ENCODE measurements at regions not wholly inside any gene's neighbourhood (a gene's known extent, or its start where the extent isn't known, plus 50 kb on each side); places are given as distances from the start of the nearest gene placed in this dataset.
"Not testable (repeated sequence)": the region's sequence is repeated elsewhere in the genome, so short reads cannot be mapped to it uniquely, and the experiment has no call there.

DNA sequence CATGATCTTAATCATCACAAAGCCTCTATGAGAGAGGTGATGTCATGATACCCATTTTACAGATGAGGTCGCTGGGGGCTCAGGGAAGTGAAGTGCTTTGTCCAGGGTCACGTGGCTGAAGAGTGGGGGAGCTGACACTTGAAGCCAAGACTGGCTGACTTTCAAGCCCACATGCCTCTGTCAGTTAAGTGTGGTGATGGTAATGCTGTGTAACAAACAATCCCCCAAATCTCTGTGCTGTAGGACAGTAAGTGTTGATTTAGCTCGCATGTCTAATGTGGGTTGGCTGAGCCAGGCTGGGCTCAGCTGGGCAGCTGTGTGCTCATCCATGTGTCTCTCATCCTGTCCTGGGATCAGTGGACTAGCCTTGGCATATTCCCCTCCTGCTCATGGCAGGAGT, 87.1 kb upstream of the GRK3 start:
- Mint-ChIP-seq H3K4me1 (peaks cover 7% of the 10 kb centered on the region), H3K27me3 (ENCODE audit: low read depth) (no peaks in the 10 kb centered on the region), H3K4me3 (no peak overlapping the region), H3K36me3 (ENCODE audit: low read depth) (peaks cover 50% of the 10 kb centered on the region), H3K9me3 (peaks cover 7% of the 10 kb centered on the region), H3K27ac (ENCODE audit: unreplicated experiment) (peak overlapping the region; percentile 47)
- TF ChIP-seq, protein P1, sequence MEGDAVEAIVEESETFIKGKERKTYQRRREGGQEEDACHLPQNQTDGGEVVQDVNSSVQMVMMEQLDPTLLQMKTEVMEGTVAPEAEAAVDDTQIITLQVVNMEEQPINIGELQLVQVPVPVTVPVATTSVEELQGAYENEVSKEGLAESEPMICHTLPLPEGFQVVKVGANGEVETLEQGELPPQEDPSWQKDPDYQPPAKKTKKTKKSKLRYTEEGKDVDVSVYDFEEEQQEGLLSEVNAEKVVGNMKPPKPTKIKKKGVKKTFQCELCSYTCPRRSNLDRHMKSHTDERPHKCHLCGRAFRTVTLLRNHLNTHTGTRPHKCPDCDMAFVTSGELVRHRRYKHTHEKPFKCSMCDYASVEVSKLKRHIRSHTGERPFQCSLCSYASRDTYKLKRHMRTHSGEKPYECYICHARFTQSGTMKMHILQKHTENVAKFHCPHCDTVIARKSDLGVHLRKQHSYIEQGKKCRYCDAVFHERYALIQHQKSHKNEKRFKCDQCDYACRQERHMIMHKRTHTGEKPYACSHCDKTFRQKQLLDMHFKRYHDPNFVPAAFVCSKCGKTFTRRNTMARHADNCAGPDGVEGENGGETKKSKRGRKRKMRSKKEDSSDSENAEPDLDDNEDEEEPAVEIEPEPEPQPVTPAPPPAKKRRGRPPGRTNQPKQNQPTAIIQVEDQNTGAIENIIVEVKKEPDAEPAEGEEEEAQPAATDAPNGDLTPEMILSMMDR (conservative IDR thresholded peaks at IDR 0.05) = no peak
- no peak for DNase-seq (ENCODE audit: low read depth, low spot score)

DNA sequence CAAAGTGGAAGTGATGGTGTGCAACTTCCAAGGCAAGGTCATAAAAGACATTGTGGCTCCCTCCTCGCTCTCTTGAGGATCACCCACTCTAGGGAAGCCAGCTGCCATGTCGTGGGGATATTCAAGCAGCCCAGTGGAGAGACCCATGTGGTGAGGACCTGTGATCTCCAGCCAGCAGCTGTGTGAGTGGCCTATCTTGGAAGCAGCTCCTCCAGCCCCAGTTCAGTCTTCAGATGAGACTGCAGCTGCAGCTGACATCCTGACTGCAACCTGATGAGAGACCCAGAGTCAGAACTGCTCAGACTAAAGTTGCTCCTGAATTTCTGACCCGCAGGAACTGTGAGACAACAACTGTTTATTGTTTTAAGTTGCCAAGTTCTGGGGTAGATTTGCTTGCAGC, 86.4 kb upstream of the GRK3 start:
- DNase-seq (ENCODE audit: low read depth, low spot score) = no peak
- H3K36me3 Mint-ChIP-seq (ENCODE audit: low read depth) = peaks cover 53% of the 10 kb centered on the region

DNA sequence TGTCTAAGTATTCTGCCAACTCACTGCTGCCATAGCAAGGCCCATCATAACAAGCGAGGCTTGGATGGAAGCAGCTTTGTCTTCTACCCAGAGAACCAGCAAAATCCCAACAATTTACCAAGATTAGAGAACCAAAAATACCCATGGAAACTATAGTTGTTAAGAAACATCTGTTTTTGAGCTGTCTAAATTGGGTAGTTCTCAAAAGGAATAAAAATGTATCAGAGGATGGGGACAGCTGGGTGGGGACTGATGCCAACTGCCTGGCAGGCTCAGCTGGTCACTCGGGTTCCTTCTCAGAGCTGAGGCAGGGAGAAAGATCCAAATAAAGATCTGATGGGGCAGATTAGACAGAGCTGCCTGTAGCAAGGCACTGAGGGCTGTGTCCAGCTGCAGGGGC, 85.9 kb upstream of the GRK3 start:
- Mint-ChIP-seq H3K27ac (ENCODE audit: unreplicated experiment) (no peak overlapping the region), H3K27me3 (ENCODE audit: low read depth) (no peaks in the 10 kb centered on the region), H3K4me1 (peaks cover 7% of the 10 kb centered on the region), H3K4me3 (no peak overlapping the region), H3K36me3 (ENCODE audit: low read depth) (peaks cover 54% of the 10 kb centered on the region), H3K9me3 (peaks cover 7% of the 10 kb centered on the region)
- TF ChIP-seq, protein P1 (conservative IDR thresholded peaks at IDR 0.05) = no peak
- no peak for DNase-seq (ENCODE audit: low read depth, low spot score)

More for the DNA sequence above, 86.4 kb upstream of the GRK3 start:
- H3K4me3 Mint-ChIP-seq = no peak overlapping the region
- H3K27ac Mint-ChIP-seq (ENCODE audit: unreplicated experiment) = no peak overlapping the region
- TF ChIP-seq, protein P1 (conservative IDR thresholded peaks at IDR 0.05) = no peak
- H3K9me3 Mint-ChIP-seq = peaks cover 7% of the 10 kb centered on the region
- peaks cover 7% of the 10 kb centered on the region for H3K4me1 Mint-ChIP-seq
- H3K27me3 Mint-ChIP-seq (ENCODE audit: low read depth) = no peaks in the 10 kb centered on the region

DNA sequence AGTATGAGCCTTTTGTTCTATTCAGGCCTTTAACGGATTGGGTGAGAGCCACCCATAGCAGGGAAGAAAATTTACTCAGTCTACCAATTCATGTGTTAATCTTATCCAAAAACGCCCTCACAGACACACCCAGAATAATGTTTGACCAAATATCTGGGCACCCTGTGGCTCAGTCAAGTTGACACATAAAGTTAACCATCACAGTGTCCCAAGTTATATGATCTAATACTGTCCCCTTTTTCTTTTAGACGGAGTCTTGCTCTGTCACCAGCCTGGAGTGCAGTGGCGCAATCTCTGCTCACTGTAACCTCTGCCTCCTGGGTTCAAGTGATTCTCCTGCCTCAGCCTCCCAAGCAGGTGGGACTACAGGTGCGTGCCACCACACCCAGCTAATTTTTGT, 83.6 kb upstream of the GRK3 start:
- H3K4me1 Mint-ChIP-seq; H3K27ac Mint-ChIP-seq (ENCODE audit: unreplicated experiment); H3K4me3 Mint-ChIP-seq; H3K27me3 Mint-ChIP-seq (ENCODE audit: low read depth); DNase-seq (ENCODE audit: low read depth, low spot score); H3K9me3 Mint-ChIP-seq: not testable (repeated sequence)
- H3K36me3 Mint-ChIP-seq (ENCODE audit: low read depth) = peaks cover 56% of the 10 kb centered on the region

DNA sequence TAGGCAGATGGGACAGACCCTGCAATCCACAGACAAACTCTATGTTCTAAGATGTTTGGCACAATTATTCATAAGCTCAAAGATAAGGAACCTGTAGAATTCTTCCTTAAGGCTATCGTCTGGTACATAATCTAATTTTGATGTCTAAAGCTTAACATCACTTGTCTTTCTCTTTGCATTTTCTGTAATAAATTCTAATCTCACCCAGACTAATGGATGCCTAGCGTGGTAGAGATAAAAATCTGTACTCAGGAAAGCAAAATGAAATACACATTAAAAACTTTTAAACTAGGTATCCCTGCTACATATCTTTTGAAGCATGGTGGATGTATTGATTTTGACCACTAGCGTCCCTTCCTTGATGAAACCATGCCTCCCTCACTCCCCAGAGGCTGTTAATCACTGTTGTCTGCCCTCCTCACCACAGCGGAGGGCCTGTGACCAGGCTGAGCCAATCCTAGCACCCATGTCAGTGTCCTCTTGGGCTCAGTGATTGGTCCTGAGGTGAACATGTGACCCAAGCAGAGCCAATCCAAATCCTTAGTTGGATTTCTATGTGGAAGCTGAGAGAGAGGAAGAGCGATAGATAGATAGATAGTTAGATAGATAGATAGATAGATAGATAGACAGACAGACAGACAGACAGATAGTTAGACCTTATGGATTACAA, 82.2 kb upstream of the GRK3 start:
- Mint-ChIP-seq H3K4me3 (no peak overlapping the region), H3K36me3 (ENCODE audit: low read depth) (peaks cover 49% of the 10 kb centered on the region), H3K27me3 (ENCODE audit: low read depth) (no peaks in the 10 kb centered on the region), H3K27ac (ENCODE audit: unreplicated experiment) (no peak overlapping the region), H3K4me1 (no peaks in the 10 kb centered on the region), H3K9me3 (peaks cover 7% of the 10 kb centered on the region)
- DNase-seq (ENCODE audit: low read depth, low spot score) = no peak
- TF ChIP-seq, protein P1 (conservative IDR thresholded peaks at IDR 0.05) = no peak

DNA sequence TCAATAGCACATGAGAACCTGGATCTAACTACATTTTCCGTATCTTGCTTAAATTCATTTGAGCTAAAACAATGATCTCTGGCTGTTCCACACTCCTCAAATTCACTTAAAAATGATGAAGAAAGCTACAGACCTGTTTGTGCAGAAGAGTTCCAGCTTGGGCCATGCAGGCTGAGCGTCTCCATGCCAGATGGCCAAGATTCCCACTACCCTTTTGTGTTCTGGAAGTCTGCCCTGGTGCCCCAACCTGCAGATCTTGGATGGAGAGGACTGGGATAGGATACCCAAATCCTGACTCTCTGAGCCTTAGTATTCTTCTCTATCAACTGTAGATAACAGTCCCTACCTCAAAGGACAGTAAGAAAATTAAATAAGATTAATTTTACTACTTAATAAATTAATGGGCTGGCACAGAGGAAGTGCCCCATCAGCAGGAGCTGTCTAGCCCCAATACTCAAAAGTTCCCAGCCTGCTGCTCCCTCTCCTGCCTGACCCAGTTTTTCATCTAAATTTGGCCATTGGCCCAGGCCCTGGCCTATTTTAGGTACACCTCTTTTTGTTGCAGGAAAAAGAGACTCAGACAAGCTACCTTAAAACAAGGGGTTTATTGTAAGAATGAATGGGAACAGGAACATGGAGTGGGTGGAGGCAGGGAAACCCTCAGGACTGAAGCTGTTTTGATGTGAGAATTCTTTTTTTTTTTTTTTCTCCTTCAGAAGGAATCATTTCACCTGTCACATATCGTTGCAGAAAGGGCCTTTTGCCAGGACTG, 81.4 kb upstream of the GRK3 start:
- peaks cover 41% of the 10 kb centered on the region for H3K36me3 Mint-ChIP-seq (ENCODE audit: low read depth)
- TF ChIP-seq, protein P1 (conservative IDR thresholded peaks at IDR 0.05) = no peak
- H3K4me1 Mint-ChIP-seq = no peaks in the 10 kb centered on the region
- H3K4me3 Mint-ChIP-seq = no peak overlapping the region
- H3K27ac Mint-ChIP-seq (ENCODE audit: unreplicated experiment) = peak overlapping the region; percentile 24
- peaks cover 3% of the 10 kb centered on the region for H3K9me3 Mint-ChIP-seq
- no peaks in the 10 kb centered on the region for H3K27me3 Mint-ChIP-seq (ENCODE audit: low read depth)
- DNase-seq (ENCODE audit: low read depth, low spot score) = no peak

Measured in neural crest cell (in vitro differentiated cells).